Thymus (tissue), 11 donors: ENCODE measurements at regions not wholly inside any gene's neighbourhood (a gene's known extent, or its start where the extent isn't known, plus 50 kb on each side); places are given as distances from the start of the nearest gene placed in this dataset.

Source experiments
- DNase-seq, 9 donors: peaks; one replicate each; pipeline ENCODE4 v3.0.0-alpha.2; 2013; ENCODE audit warnings: low spot score in 9 of 9, low read depth in 6 of 9, missing footprints in 1 of 9
- H3K27ac ChIP-seq, 2 donors: one replicate each; pipeline ENCODE4 v1.5.1; 2013; ENCODE audit warnings: control low read depth in 1 of 2, low read depth in 1 of 2, low read length in 1 of 2, mild to moderate bottlenecking in 1 of 2, moderate library complexity in 1 of 2
- H3K27me3 ChIP-seq, 2 donors: one replicate each; pipeline ENCODE4 v1.5.1; 2013; ENCODE audit warnings: low read length in 1 of 2; ENCODE audit not compliant: control insufficient read depth in 2 of 2, insufficient read depth in 1 of 2
- H3K36me3 ChIP-seq, 2 donors: one replicate each; pipeline ENCODE4 v1.5.1; 2013; ENCODE audit warnings: low read length in 1 of 2, mild to moderate bottlenecking in 1 of 2, moderate library complexity in 1 of 2; ENCODE audit not compliant: control insufficient read depth in 2 of 2, insufficient read depth in 2 of 2
- H3K4me1 ChIP-seq, 2 donors: one replicate each; pipeline ENCODE4 v1.5.1; 2013; ENCODE audit warnings: low read length in 2 of 2; ENCODE audit not compliant: control insufficient read depth in 2 of 2, insufficient read depth in 2 of 2
- H3K4me3 ChIP-seq, 2 donors: one replicate each; pipeline ENCODE4 v1.5.1; 2013; ENCODE audit warnings: low read length in 2 of 2, control low read depth in 1 of 2, mild to moderate bottlenecking in 1 of 2
- H3K9me3 ChIP-seq, 2 donors: one replicate each; pipeline ENCODE4 v1.5.1; 2013; ENCODE audit warnings: low read length in 1 of 2, mild to moderate bottlenecking in 1 of 2; ENCODE audit not compliant: control insufficient read depth in 2 of 2, insufficient read depth in 1 of 2
- WGBS: extraction: QIAGEN DNeasy Blood & Tissue Kit; methylation state at CpG from one replicate; pipeline ENCODE4 v1.1.7; 2013; 5-methylcytosine and 5-hydroxymethylcytosine counted together
- donor health status: healthy.

DNA sequence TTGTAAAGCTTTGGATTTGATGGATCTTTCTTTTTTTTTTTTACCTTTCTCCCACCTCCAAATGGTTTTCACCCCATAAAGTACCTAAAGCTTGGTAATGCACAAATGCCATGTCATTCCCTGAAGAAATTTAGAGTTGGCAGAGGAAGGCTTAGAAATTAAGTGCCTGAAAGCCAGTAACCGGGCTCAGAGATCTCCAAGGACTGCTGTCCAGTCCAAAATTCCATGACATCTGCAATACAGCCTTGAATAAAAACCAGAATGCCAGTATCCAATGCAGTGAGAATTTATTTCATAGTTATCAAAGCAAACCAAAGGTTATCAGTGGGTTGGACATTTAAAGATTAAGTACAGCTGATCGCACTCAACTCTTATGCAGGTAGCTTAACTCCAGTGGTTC, 209.9 kb upstream of the RBBP8 start:
- no peak for DNase-seq
- no peak overlapping the region for H3K27ac ChIP-seq
- H3K4me1 ChIP-seq, result no peaks in the 10 kb centered on the region
- no peaks in the 10 kb centered on the region for H3K9me3 ChIP-seq
- no peaks in the 10 kb centered on the region for H3K36me3 ChIP-seq
- 94% methylated on average over 2 of the region's 2 CpGs for WGBS
- no peaks in the 10 kb centered on the region for H3K27me3 ChIP-seq
- H3K4me3 ChIP-seq, result no peak overlapping the region

DNA sequence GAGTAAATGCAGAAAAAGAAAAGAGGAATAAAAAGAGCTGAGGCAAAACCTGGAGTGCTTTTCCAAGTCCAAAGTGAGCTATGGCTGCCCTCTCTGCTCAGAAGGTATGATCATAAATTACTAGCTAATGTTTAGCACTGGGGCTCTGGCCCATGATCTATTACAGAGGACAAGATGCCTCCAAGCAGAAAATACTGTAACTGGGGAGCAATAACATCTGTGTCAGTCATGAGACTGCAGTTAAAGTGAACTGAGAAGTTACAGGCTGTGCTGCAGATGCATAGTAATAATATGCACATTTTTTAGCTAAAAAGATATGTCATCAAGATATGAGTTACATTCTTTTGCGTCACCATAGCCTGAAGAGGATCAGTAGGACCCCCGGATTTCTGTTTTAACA, 209.4 kb upstream of the RBBP8 start:
- H3K27me3 ChIP-seq, result no peaks in the 10 kb centered on the region
- no peaks in the 10 kb centered on the region for H3K36me3 ChIP-seq
- no peaks in the 10 kb centered on the region for H3K9me3 ChIP-seq
- no peak overlapping the region for H3K4me3 ChIP-seq
- no peak for DNase-seq
- WGBS, result 70% methylated on average over 2 of the region's 2 CpGs
- H3K4me1 ChIP-seq, result no peaks in the 10 kb centered on the region
- H3K27ac ChIP-seq, result no peak overlapping the region

DNA sequence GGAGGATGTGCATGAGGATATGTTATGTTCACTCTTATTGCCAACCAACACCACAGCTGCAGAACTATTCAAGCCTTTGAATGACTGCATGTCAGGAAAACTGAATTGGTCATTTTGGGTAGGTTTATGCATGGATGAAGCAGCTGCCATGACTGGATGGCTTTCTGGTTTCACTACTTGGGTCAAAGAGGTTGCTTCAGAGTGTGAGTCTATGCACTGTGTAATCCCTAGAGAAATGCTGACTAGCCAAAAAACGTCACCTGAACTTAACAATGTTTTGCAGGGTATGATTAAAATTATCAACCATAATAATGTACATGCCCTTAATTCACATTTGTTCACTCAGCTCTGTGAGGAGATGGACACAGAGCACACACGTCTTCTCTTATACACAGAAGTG, 206.7 kb upstream of the RBBP8 start:
- Histone ChIP-seq H3K4me3 (no peak overlapping the region), H3K4me1 (no peaks in the 10 kb centered on the region), H3K9me3 (no peaks in the 10 kb centered on the region), H3K27ac (no peak overlapping the region), H3K27me3 (no peaks in the 10 kb centered on the region), H3K36me3 (no peaks in the 10 kb centered on the region)
- no peak for DNase-seq
- WGBS, result 97% methylated on average over 2 of the region's 2 CpGs

DNA sequence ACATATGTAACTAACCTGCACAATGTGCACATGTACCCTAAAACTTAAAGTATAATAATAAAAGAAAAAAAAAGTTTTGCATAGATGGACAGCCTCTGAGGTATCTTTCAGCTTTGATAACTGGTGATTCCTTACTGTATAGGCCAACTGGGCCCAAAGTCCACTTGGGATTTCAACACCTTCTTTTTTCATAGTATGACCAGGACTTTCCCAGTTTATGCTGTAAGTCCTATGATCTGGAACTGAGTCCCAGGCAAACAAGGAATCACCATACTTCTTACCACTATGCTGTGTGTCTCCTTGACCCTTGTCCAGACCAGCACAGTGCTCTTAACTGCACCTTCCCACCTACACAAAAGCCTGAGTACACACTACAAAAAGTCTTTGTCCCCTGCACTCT, 205.1 kb upstream of the RBBP8 start:
- no peak overlapping the region for H3K4me3 ChIP-seq
- no peaks in the 10 kb centered on the region for H3K9me3 ChIP-seq
- no peaks in the 10 kb centered on the region for H3K27me3 ChIP-seq
- no peaks in the 10 kb centered on the region for H3K4me1 ChIP-seq
- H3K27ac ChIP-seq, result no peak overlapping the region
- no peaks in the 10 kb centered on the region for H3K36me3 ChIP-seq
- no peak for DNase-seq

DNA sequence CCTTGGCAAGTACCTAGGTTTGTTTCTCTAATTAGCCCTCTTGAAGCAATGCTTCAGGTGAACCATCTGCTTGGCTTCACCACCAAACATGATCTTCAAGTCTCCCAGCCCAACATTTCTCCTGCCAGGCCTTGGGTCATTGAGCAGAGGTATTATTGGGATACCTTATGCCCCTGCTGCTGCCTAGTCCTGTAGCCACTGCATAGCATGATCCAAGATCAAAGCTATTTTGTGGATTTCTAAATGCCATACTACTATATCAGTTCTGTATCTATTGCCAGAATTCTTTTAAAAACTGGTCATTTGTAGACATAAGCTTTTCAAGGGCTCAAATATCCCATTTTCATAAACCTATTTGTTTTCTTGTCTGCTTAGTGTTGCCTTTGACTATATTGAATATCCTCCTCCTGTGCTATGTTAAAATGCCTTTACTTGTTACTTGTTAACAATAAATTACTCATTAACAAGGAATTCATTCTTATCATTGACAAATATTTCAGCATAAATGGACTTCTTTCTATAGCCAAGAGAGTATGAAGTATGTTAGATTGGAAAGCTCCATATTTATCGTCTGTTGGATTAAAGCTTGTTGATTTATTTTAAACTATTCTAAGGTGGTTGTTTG, 204.5 kb upstream of the RBBP8 start:
- 47% methylated on average over 1 of the region's 1 CpG for WGBS
- Histone ChIP-seq H3K36me3 (no peaks in the 10 kb centered on the region), H3K4me3 (no peak overlapping the region), H3K27ac (no peak overlapping the region), H3K4me1 (no peaks in the 10 kb centered on the region), H3K9me3 (no peaks in the 10 kb centered on the region), H3K27me3 (no peaks in the 10 kb centered on the region)
- DNase-seq, result no peak

DNA sequence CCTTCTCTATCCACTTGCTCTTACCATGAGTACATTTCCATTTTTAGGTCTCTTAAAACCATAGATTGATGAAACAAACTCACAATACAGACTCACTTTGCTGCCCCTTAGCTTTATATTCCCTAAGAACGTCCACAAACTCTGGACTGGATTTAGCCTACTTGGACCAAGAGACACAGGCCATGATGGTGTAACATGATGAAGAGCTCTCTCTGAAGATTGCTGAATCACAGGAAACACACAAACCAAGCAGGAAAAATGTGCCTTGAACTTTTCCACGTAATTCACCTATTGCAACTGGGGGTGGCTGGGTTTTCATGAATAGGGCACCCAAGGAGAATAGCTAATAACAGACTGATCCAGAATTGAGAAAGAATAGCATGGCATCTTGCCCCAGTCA, 201.7 kb upstream of the RBBP8 start:
- no peaks in the 10 kb centered on the region for H3K9me3 ChIP-seq
- no peak for DNase-seq
- H3K4me3 ChIP-seq, result no peak overlapping the region
- H3K27me3 ChIP-seq, result no peaks in the 10 kb centered on the region
- H3K36me3 ChIP-seq, result no peaks in the 10 kb centered on the region
- no peaks in the 10 kb centered on the region for H3K4me1 ChIP-seq
- WGBS, result 27% methylated on average over 2 of the region's 2 CpGs
- no peak overlapping the region for H3K27ac ChIP-seq

DNA sequence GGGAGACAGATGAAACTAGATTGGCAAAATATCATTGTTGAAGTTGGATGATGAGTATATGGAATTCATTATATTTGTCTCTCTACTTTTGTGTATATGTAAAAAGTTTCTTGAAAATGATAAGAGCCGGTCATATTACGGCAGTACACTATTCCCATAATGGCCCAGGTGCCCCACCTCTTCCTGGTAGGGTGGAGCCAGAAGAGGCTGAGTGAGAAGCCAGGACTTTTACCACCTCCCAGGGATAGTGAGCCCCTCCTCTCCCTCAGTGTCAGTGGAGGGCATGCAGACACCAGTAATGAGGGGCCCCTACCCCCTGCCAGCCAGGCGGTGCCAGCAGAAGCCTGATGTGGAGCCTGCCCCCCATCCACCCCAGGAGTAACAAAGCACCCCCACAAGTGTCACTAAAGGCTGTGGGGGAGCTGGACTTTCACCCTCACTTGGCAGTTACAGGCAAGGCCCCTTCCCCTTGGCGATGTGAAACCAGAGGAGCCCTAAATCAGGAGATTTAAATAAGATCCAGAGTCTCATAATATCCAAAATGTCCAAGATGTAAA, 198.9 kb upstream of the RBBP8 start:
- no peak for DNase-seq
- Histone ChIP-seq H3K4me1 (no peaks in the 10 kb centered on the region), H3K36me3 (no peaks in the 10 kb centered on the region), H3K27me3 (no peaks in the 10 kb centered on the region), H3K27ac (no peak overlapping the region), H3K4me3 (no peak overlapping the region), H3K9me3 (no peaks in the 10 kb centered on the region)
- 74% methylated on average over 4 of the region's 4 CpGs for WGBS

DNA sequence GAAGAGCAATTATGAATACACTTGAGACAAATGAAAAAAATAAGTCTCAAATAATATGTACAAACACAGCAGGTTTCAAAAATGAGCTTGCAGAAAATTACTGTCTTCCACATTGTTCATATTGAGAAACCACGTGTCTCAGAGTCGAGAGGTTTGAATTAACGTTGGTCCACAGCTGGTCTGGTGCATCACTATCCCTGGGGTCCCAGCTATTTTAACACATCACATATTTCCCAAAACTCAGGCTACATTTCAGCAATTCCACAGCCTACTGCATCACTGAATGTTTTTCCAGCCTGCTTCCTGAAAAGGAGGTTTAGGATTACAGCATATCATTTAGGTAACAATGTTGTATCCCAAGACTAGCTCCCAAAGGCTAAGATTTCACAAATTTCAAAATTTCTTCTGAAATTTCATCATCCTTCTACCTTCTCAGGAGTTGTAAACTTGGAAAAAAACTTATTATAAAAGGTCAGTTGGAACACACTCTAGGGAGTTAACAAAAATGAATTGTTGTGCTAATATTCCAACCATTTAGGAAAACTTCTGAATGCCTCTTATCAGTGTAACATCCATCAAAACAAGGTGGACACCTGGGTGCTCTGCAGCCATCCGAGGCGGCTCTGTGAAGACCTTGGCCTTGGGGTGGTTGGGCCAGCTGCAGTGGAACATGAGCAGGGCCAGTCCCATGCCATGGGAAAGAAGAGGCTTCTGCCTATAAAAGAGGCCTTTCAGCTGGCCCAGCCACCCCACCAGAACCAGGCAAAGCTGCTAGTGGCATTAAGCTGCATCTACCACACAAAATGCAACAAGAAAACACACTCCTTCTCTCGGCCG, 198.1 kb upstream of the RBBP8 start:
- WGBS, result 96% methylated on average over 7 of the region's 7 CpGs
- no peaks in the 10 kb centered on the region for H3K27me3 ChIP-seq
- no peak for DNase-seq
- H3K4me1 ChIP-seq, result no peaks in the 10 kb centered on the region
- no peaks in the 10 kb centered on the region for H3K9me3 ChIP-seq
- no peak overlapping the region for H3K4me3 ChIP-seq
- H3K36me3 ChIP-seq, result no peaks in the 10 kb centered on the region
- no peak overlapping the region for H3K27ac ChIP-seq

DNA sequence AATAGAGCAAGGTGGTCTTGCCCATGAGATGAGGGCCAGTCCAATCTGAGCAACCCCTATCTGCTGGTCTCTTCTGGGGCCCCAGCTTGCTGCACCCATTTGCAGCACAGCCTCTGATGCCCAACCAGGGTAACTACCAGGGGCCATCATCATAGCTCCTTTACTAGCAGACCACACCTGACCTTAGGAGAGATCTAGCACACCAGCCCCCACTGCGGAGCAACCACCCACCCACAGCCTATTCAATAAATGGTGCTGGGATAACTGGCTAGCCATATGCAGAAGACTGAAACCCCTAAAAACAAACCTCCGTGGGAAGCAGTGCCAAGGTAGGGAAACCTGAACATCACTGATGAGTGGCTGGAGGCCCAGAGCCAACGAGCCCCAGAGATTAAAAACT, 196.1 kb upstream of the RBBP8 start:
- 94% methylated on average over 3 of the region's 3 CpGs for WGBS
- no peaks in the 10 kb centered on the region for H3K27me3 ChIP-seq

More for the DNA sequence above, 196.1 kb upstream of the RBBP8 start:
- no peak overlapping the region for H3K27ac ChIP-seq
- no peaks in the 10 kb centered on the region for H3K4me1 ChIP-seq
- H3K36me3 ChIP-seq, result no peaks in the 10 kb centered on the region
- no peaks in the 10 kb centered on the region for H3K9me3 ChIP-seq
- no peak overlapping the region for H3K4me3 ChIP-seq
- no peak for DNase-seq
